T-helper 9 cell (primary cell): ENCODE measurements at regions not wholly inside any gene's neighbourhood (a gene's known extent, or its start where the extent isn't known, plus 50 kb on each side); places are given as distances from the start of the nearest gene placed in this dataset.

Source experiments
- DNase-seq: peaks from one replicate; pipeline ENCODE4 v3.0.0-alpha.2; 2020

DNA sequence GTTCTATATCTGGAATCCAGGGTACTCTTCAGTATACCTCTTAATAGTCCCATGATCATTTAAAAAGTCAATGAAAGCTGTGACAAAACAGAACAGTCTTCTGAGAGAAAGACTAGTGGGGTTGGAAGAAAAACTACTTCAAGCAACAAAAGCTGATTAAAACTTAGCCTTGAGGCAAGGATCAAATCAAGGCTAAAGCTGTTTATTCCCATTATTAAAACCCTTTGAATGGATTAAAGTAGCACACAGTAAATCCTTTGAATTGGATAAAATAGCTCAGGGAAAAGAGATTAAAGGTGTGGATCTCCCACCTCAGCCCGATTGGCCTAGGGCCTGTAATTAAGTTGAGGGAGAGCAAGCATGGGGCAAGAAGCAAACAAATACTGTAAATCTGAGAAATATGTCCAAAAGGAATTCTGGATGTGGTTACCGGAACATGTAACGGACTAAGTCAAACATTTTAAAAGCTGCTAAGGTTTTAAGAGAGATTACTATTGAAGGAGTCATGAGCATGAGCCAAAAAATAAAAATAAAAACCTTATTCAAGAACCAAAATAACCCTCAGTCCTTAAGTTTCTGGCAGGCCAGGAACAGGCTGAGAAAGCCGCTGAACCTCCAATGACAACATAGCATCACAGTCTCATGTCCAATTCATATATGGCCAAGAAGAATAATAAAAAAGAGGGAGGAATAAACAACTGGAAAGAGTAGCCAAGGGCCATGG is 257.3 kb upstream of the NEIL3 start:
- no peak for DNase-seq

GRCh38 chr4:177057186-177057585 is 252.5 kb upstream of the NEIL3 start:
- DNase-seq = no peak

GRCh38 chr4:177064116-177064515 is 245.6 kb upstream of the NEIL3 start:
- no peak for DNase-seq

- DNase-seq = no peak
Measured at GRCh38 chr4:177064729-177065394, 244.8 kb upstream of the NEIL3 start.

DNA sequence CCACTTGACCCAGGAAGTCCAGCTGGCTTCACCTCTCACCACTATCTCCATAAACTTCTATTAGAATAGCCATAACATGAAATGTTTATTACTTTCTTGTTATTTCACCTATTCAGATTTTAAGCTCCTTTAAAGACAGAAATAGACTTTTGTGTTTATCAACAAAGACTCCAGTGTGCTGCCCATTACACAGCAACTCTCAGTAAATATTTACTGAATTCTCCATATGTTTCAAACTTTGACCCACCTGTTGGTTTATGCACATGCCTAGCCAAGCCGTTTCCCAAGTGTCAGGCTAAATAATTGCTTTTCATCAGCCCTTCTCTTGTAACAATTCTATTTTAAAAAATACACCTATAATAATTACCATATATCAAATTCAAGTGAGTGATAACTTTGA is 242.9 kb upstream of the NEIL3 start:
- DNase-seq = no peak

GRCh38 chr4:177070533-177071058 is 239.1 kb upstream of the NEIL3 start:
- DNase-seq = no peak

DNA sequence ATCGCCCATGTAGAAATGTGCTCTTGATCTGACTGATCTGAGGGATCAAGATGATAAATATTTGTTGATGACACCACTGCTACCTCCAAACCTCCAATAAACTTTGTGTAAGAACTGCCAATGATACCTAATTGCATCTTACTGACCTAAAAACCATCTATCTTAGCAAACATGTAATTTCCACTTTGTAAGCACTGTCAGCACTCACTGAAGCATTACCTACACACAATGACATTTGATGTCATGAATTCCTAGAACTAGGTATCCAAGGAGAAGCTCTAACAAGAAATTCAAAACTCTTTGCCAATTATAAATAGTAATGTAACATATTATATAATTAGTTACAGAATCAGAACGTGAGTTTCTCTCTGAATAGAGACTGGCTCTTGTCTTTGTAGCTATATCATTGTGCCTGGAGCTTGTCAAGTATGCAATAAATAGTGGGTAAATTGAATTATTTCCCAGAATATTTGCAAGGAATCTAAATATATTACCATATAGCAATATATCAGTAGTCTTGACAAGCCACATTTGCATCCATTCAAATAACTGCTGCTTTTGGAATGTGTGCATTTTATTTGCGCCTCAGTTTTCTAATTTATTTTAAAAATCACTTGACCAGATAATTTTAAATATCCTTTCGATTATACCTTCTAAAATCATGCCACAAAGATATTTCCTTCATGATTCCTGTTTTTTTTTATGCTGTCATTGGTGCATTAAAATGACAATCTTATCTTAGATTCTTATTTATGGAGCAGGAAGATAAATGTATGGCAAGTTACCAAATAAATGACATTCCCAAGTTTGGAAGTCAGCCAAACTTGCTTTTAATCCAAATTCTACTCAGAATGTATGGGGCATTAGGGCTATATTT is 232.3 kb upstream of the NEIL3 start:
- DNase-seq = no peak

GRCh38 chr4:177079327-177079726 is 230.3 kb upstream of the NEIL3 start:
- no peak for DNase-seq

DNA sequence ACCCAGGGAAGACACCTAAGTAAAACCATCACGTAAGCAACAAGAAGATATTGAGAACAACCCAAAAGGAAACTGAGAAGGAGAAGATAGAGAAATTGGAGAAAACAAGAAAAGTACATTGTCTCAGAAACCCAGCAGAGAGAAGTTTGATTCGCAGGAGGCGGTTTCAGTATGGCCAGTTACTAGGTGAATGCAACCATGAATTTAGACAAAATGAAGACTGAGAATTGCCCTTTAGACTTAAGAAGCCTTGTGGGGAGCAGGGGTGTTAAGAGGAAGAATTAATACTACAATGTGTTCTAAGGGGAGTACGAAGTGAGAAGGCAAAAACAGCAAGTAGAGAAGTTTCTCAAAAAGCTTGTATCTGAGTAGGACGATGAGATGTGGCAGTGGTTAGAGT is 229.3 kb upstream of the NEIL3 start:
- DNase-seq = no peak

- DNase-seq = no peak
Measured at GRCh38 chr4:177087060-177087459, 222.6 kb upstream of the NEIL3 start.

DNA sequence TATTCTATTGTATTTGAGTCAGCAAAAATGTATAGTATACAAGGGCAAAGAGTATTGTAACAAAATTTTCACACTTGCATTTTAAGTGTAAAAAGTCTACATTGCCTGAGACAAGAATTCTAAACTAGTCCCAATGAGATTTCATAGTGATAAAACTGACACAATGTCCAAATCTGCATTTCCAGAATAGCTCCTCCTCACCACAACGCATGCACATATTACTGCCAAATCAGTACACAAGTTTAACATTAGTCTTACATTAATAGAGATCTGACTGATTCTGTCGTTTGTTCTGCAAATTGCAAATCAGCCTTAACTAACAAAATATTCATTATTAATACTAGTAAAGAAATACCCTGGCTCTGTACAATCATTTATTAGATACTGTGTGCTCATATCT is 222.2 kb upstream of the NEIL3 start:
- DNase-seq = no peak

- DNase-seq = no peak
Measured at GRCh38 chr4:177091515-177091914, 218.2 kb upstream of the NEIL3 start.

DNA sequence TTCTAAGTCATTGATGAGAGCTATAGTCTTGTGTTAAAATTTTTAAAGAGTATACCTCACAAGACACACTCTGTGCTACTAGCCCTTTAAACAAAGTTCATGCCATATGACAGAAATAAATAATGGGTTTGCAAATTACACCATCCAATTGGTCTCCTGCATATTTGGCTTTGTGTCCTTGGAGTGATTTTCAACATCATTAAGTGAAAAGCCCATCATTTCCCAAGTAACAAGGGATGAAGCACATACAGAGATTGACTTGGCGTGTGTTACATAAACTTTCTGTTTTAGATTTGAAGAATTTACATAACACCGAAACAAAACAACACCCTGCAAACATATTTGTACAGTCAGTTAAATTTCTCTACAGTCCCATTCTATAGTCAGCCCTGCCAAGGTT is 216.9 kb upstream of the NEIL3 start:
- no peak for DNase-seq

DNA sequence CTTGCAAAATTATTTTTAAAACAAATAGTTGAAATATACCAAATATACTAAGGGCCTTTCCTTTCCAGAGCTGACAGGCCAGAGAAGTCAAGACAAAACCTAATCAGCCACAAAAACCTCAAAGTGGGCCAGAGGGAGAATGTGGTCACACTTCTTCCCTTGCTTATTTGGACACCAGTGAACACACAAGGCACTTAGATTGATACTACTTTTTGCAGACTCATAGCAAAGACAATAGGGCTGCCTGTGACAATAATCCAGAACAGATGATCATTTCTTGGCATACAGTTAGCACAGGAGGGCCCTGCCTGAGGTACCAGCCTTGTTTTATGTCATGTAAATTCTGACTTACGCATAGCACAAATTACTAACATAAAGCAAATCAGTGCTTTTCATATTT is 215.7 kb upstream of the NEIL3 start:
- no peak for DNase-seq

DNA sequence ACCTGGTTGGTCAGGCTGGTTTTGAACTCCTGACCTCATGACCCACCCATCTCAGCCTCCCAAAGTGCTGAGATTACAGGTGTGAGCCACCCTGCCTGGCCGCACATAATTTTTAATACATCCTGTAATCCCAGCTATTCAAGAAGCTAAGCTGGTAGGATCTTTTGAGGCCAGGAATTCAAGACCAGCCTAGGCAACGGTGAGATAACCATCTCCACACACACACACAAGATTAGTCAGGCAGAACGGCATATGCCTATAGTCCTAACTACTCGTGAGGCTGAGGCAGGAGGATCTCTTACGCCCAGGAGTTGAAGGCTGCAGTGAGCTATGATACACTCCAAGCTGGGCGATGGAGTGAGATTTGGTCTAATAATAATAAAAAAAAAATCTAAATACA is 212.4 kb upstream of the NEIL3 start:
- DNase-seq = no peak

GRCh38 chr4:177099211-177099610 is 210.5 kb upstream of the NEIL3 start:
- no peak for DNase-seq

DNA sequence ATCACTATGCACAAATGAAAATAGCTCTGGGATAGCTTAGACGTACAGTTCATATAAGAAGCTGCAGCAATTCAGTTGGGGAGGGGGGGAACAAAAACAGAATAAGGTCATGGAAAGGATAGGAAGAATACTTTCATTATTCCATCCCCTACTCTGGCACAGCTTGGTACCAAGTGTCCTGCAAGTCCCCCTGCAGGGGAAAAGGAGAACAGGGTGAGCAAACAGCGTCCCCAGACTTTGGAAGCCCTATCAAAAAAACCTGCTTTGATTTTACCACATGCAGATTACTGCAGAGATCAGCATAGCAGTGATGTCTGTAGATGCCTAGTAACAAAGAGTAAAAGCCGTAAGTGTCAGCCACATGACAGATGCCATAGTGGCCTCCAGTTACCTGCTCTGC is 209.4 kb upstream of the NEIL3 start:
- DNase-seq = no peak

GRCh38 chr4:177103619-177104018 is 206.1 kb upstream of the NEIL3 start:
- DNase-seq = no peak

GRCh38 chr4:177105536-177105935 is 204.1 kb upstream of the NEIL3 start:
- no peak for DNase-seq

DNA sequence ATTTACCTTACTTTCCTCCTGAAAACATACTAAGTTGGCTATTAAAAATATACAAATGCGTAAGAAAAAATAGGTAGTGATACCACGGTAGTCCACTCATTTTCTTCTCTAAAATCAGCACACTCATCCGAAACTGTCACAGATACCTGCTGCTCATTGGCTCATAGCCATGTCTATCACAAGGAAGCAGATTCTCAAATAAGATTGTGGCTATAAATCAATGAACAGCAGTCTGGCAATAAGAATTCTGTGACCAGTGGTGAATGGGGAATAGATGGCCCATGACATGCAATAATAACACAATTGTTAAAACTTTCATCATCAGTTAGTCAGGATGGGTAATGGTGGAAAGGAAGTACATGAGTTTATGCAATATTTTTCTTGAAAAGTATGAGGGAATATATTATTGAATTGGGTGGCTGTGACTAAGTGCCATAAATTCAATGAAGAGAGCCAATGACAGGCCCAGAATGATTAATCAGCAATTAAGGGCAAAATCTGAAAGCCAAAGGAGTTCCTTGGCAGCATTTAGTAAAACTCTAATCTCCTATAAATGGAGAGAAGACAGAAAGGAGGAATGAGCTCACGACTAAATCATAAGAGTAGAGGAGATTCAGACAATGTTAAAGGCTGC is 202.3 kb upstream of the NEIL3 start:
- no peak for DNase-seq

- DNase-seq = no peak
Measured at GRCh38 chr4:177108708-177109107, 201.0 kb upstream of the NEIL3 start.

DNA sequence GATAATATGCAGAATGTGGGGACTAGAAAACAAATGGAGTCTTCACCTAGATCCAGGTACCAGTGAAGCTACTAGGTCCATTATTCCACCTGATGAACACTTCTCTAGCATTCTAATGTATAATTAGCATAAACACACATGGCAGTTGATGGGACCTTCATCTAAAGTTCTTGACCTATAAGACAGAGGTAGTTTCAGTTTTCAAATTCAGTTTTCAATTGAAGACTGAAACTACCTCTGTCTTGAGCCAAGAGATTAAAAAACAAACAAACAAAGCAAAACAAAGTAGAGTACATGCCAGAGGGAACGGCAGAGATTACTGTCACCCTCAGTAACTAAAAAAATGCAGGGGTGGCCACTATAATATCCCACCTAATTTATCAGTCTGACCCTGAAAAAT is 199.9 kb upstream of the NEIL3 start:
- no peak for DNase-seq

- DNase-seq = no peak
Measured at GRCh38 chr4:177116161-177116560, 193.5 kb upstream of the NEIL3 start.
